ENCODE measurements at regions not wholly inside any gene's neighbourhood (a gene's known extent, or its start where the extent isn't known, plus 50 kb on each side); places are given as distances from the start of the nearest gene placed in this dataset.

- no peak for TF ChIP-seq CTCF (IDR thresholded peaks at IDR 0.05; ENCODE audit: low read depth, low read length)
- no peak for TF ChIP-seq EZH2phosphoT487 (IDR thresholded peaks at IDR 0.05; ENCODE audit: low read depth)
These were observed 230.2 kb upstream of the IGF1R start for GRCh38 chr15:98418122-98418521.

Measured in OCI-LY3 (cell line).